ENCODE measurements at regions not wholly inside any gene's neighbourhood (a gene's known extent, or its start where the extent isn't known, plus 50 kb on each side); places are given as distances from the start of the nearest gene placed in this dataset.

DNA sequence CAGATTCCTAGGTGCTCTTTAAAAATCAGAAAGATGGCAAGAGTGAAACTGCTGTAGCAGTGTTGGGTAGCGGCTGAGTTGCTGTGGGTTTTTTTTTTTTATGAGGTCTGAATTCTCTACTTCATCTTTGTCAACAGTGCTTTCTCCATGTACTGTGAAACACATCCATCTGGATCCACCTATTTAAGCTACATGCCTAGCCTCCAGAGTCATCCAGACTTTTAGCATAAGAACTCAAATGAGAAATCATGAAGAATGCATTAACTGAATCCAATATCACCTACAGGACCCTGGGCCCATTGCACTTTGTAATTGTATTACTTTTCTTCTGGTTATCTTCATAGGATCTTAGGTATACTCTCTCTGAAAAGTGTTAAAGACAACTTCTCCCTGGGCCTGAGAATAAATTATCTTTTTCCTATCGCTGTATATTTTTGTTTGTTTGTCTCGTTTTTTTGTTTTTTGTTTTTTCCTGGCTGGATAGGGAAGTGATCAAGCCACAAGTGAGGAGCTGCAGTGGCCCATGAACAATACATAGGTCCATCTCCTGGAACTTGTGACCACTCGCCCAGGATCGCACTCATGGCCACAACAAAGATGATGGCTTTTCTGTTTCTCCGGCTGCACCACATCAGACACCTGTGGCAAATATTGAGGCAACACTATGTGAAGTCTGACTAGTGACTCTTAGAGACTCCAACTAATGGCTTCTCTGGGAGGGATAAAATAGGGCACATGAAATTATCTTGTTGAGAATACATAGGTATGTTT is 609.9 kb upstream of the AGTR1 start:
- TF ChIP-seq POLR2A (IDR thresholded peaks at IDR 0.05) (no peak), POLR2AphosphoS5 (IDR thresholded peaks at IDR 0.05) (no peak)
- TF ChIP-seq, protein P1, sequence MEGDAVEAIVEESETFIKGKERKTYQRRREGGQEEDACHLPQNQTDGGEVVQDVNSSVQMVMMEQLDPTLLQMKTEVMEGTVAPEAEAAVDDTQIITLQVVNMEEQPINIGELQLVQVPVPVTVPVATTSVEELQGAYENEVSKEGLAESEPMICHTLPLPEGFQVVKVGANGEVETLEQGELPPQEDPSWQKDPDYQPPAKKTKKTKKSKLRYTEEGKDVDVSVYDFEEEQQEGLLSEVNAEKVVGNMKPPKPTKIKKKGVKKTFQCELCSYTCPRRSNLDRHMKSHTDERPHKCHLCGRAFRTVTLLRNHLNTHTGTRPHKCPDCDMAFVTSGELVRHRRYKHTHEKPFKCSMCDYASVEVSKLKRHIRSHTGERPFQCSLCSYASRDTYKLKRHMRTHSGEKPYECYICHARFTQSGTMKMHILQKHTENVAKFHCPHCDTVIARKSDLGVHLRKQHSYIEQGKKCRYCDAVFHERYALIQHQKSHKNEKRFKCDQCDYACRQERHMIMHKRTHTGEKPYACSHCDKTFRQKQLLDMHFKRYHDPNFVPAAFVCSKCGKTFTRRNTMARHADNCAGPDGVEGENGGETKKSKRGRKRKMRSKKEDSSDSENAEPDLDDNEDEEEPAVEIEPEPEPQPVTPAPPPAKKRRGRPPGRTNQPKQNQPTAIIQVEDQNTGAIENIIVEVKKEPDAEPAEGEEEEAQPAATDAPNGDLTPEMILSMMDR (IDR thresholded peaks at IDR 0.05), result no peak

All from gastroesophageal sphincter (tissue), 3 donors.